ENCODE measurements at regions not wholly inside any gene's neighbourhood (a gene's known extent, or its start where the extent isn't known, plus 50 kb on each side); places are given as distances from the start of the nearest gene placed in this dataset.

GRCh38 chr13:37209621-37210580 is 104.4 kb upstream of the CSNK1A1L start:
- no peak overlapping the region for H3K27ac ChIP-seq

GRCh38 chr13:37207691-37208451 is 102.4 kb upstream of the CSNK1A1L start:
- no peak for DNase-seq
- H3K27me3 ChIP-seq (replicated peaks in 1 of 7), result no peaks in the 10 kb centered on the region
- no peak overlapping the region for H3K4me3 ChIP-seq
- H3K4me1 ChIP-seq, result no peaks in the 10 kb centered on the region
- intact Hi-C loops (cut with DNase I; ENCODE audit: low total_unique reads), result no loop called here
- WGBS, 5 donors, result 67 to 80% (median 78%) methylated on average over 4 of the region's 4 CpGs
- peaks cover 0 to 6% (median 0%) of the 10 kb centered on the region in 8 donors for H3K9me3 ChIP-seq
- no peaks in the 10 kb centered on the region for H3K36me3 ChIP-seq
- H3K27ac ChIP-seq, result no peak overlapping the region
- TF ChIP-seq POLR2A (IDR thresholded peaks at IDR 0.05) (no peak), CTCF (IDR thresholded peaks at IDR 0.05 in 8 of 11, conservative IDR thresholded peaks at IDR 0.05 in 3 of 11) (no peak)

More at GRCh38 chr13:37209621-37210580, 104.4 kb upstream of the CSNK1A1L start:
- WGBS, 5 donors, result 74 to 83% (median 77%) methylated on average over 4 of the region's 4 CpGs
- intact Hi-C loops (cut with DNase I; ENCODE audit: low total_unique reads), result no loop called here
- no peaks in the 10 kb centered on the region for H3K36me3 ChIP-seq
- H3K27me3 ChIP-seq (replicated peaks in 1 of 7), result no peaks in the 10 kb centered on the region
- no peak for DNase-seq
- H3K9me3 ChIP-seq, result peaks cover 0 to 6% (median 0%) of the 10 kb centered on the region in 8 donors
- no peaks in the 10 kb centered on the region for H3K4me1 ChIP-seq
- H3K4me3 ChIP-seq, result no peak overlapping the region
- TF ChIP-seq CTCF (IDR thresholded peaks at IDR 0.05 in 8 of 11, conservative IDR thresholded peaks at IDR 0.05 in 3 of 11) (no peak), POLR2AphosphoS5 (IDR thresholded peaks at IDR 0.05) (no peak), POLR2A (IDR thresholded peaks at IDR 0.05) (no peak)

- Histone ChIP-seq H3K4me3 (no peak overlapping the region), H3K27ac (no peak overlapping the region), H3K27me3 (replicated peaks in 1 of 7) (no peaks in the 10 kb centered on the region), H3K4me1 (no peaks in the 10 kb centered on the region), H3K36me3 (no peaks in the 10 kb centered on the region), H3K9me3 (peaks cover 0 to 10% (median 0%) of the 10 kb centered on the region in 8 donors)
- intact Hi-C loops (cut with DNase I; ENCODE audit: low total_unique reads), result no loop called here
- WGBS, 5 donors, result 78 to 87% (median 78%) methylated on average over 2 of the region's 2 CpGs
- no peak for DNase-seq
- TF ChIP-seq POLR2A (IDR thresholded peaks at IDR 0.05), result no peak
- no peak for TF ChIP-seq POLR2AphosphoS5 (IDR thresholded peaks at IDR 0.05)
- TF ChIP-seq CTCF (IDR thresholded peaks at IDR 0.05 in 8 of 11, conservative IDR thresholded peaks at IDR 0.05 in 3 of 11), result no peak
Observed at GRCh38 chr13:37202264-37202663, 96.8 kb upstream of the CSNK1A1L start.

GRCh38 chr13:37201081-37201480 is 95.6 kb upstream of the CSNK1A1L start:
- intact Hi-C loops (cut with DNase I; ENCODE audit: low total_unique reads), result no loop called here
- Histone ChIP-seq H3K36me3 (no peaks in the 10 kb centered on the region), H3K27ac (no peak overlapping the region), H3K4me3 (no peak overlapping the region), H3K27me3 (replicated peaks in 1 of 7) (no peaks in the 10 kb centered on the region), H3K4me1 (no peaks in the 10 kb centered on the region), H3K9me3 (peaks cover 0 to 8% (median 0%) of the 10 kb centered on the region in 8 donors)
- WGBS, 5 donors, result 53 to 66% (median 60%) methylated on average over 5 of the region's 5 CpGs
- no peak for TF ChIP-seq POLR2A (IDR thresholded peaks at IDR 0.05)
- TF ChIP-seq POLR2AphosphoS5 (IDR thresholded peaks at IDR 0.05), result no peak
- no peak for TF ChIP-seq CTCF (IDR thresholded peaks at IDR 0.05 in 8 of 11, conservative IDR thresholded peaks at IDR 0.05 in 3 of 11)
- no peak for DNase-seq
